Activated CD8-positive, alpha-beta memory T cell treated with anti-CD3 and anti-CD28 coated beads, Interleukin-2, amount 10 ng/mL, durations not matched to agents 7 days and 5 days (primary cell): ENCODE measurements at regions not wholly inside any gene's neighbourhood (a gene's known extent, or its start where the extent isn't known, plus 50 kb on each side); places are given as distances from the start of the nearest gene placed in this dataset.

Experiments used
- ATAC-seq: fragments of 150-1000 bp; cut with Tn5 transposase; one replicate; pipeline ENCODE4 v1.10.0; 2021; ENCODE audit warnings: moderate library complexity
- CTCF ChIA-PET: fragments of 350-600 bp; sonication (Branson Sonifier 250); formaldehyde crosslinking; loops from one replicate; lab custom pipeline; 2021; ENCODE audit warnings: antibody characterized with exemption; lab: Charles Lee
- DNase-seq: peaks from one replicate; pipeline ENCODE4 v3.0.0-alpha.2; 2020
- H3K27ac Mint-ChIP-seq: one replicate; pipeline ENCODE4 v1.8.0; 2021; ENCODE audit warnings: mild to moderate bottlenecking, mixed read lengths
- H3K27me3 Mint-ChIP-seq: one replicate; pipeline ENCODE4 v1.8.0; 2021; ENCODE audit warnings: mixed read lengths
- H3K36me3 Mint-ChIP-seq: one replicate; pipeline ENCODE4 v1.8.0; 2021; ENCODE audit warnings: mild to moderate bottlenecking, mixed read lengths
- H3K4me1 Mint-ChIP-seq: one replicate; pipeline ENCODE4 v1.8.0; 2021; ENCODE audit warnings: mixed read lengths
- H3K4me3 Mint-ChIP-seq: one replicate; pipeline ENCODE4 v1.8.0; 2021; ENCODE audit warnings: mild to moderate bottlenecking, moderate library complexity, mixed read lengths
- H3K9me3 Mint-ChIP-seq: one replicate; pipeline ENCODE4 v1.8.0; 2022; ENCODE audit warnings: low read depth, mixed read lengths

- ATAC-seq (no peak), DNase-seq (no peak)
- H3K4me1 Mint-ChIP-seq = no peaks in the 10 kb centered on the region
- H3K9me3 Mint-ChIP-seq = peaks cover 2% of the 10 kb centered on the region
- no peak overlapping the region for H3K27ac Mint-ChIP-seq
- no peak overlapping the region for H3K4me3 Mint-ChIP-seq
- CTCF ChIA-PET = no interaction called here
- peaks cover 2% of the 10 kb centered on the region for H3K27me3 Mint-ChIP-seq
- no peaks in the 10 kb centered on the region for H3K36me3 Mint-ChIP-seq
Observed at GRCh38 chr11:131299598-131300438, 70.6 kb upstream of the NTM start.

DNA sequence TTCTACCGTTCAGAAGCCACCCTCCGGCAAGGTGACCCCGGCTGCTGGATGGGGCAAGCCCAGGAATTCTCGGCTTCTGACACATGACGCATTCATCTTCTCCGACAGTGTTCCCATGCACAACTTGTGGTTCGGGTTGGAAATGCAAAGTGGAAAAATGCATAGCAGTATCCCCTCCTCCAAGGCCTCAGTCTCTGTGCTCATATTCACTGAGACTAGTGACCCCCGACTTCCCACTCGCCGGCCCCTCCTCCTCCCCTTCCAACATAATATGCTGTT lies 70.0 kb upstream of the NTM start:
- Mint-ChIP-seq H3K27ac (no peak overlapping the region), H3K9me3 (peaks cover 2% of the 10 kb centered on the region), H3K4me3 (no peak overlapping the region), H3K27me3 (peaks cover 2% of the 10 kb centered on the region), H3K4me1 (no peaks in the 10 kb centered on the region), H3K36me3 (no peaks in the 10 kb centered on the region)
- ATAC-seq (no peak), DNase-seq (no peak)
- CTCF ChIA-PET = no interaction called here

- Mint-ChIP-seq H3K4me3 (no peak overlapping the region), H3K27ac (no peak overlapping the region), H3K9me3 (peaks cover 2% of the 10 kb centered on the region), H3K27me3 (peaks cover 2% of the 10 kb centered on the region), H3K36me3 (no peaks in the 10 kb centered on the region), H3K4me1 (no peaks in the 10 kb centered on the region)
- CTCF ChIA-PET = no interaction called here
- no peak for DNase-seq
- no peak for ATAC-seq
Observed at GRCh38 chr11:131301306-131301705, 69.1 kb upstream of the NTM start.

DNA sequence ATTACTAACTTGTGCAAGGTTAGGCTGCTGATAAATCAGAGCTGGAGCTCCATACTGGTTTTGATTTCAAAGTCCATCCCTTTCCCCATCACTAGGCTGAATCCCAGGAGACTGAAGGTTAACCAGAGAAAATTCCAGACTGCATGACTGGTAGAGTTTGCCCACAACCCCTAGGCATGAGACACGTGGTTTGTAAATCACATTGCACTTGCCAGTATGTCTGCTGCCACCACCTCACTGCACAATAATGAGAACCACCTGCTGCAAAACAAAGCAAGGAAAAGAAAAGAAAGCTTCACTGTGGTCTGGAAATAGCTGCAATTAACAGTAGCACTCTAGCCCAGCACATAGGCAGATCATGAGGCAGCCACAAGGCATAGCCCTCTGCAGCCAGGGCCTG lies 67.6 kb upstream of the NTM start:
- Mint-ChIP-seq H3K4me3 (no peak overlapping the region), H3K9me3 (peaks cover 2% of the 10 kb centered on the region), H3K4me1 (no peaks in the 10 kb centered on the region), H3K27ac (no peak overlapping the region), H3K36me3 (no peaks in the 10 kb centered on the region), H3K27me3 (peaks cover 2% of the 10 kb centered on the region)
- CTCF ChIA-PET = no interaction called here
- no peak for DNase-seq
- ATAC-seq = no peak

GRCh38 chr11:131303611-131304119 lies 66.8 kb upstream of the NTM start:
- Mint-ChIP-seq H3K36me3 (no peaks in the 10 kb centered on the region), H3K9me3 (peaks cover 2% of the 10 kb centered on the region), H3K27ac (no peak overlapping the region), H3K27me3 (peaks cover 2% of the 10 kb centered on the region), H3K4me3 (no peak overlapping the region), H3K4me1 (no peaks in the 10 kb centered on the region)
- ATAC-seq (no peak), DNase-seq (no peak)
- CTCF ChIA-PET = no interaction called here

GRCh38 chr11:131305005-131305404 lies 65.4 kb upstream of the NTM start:
- H3K9me3 Mint-ChIP-seq = peaks cover 2% of the 10 kb centered on the region
- ATAC-seq (no peak), DNase-seq (no peak)
- H3K27me3 Mint-ChIP-seq = no peaks in the 10 kb centered on the region
- no peak overlapping the region for H3K4me3 Mint-ChIP-seq
- CTCF ChIA-PET = no interaction called here
- no peaks in the 10 kb centered on the region for H3K36me3 Mint-ChIP-seq
- no peaks in the 10 kb centered on the region for H3K4me1 Mint-ChIP-seq
- no peak overlapping the region for H3K27ac Mint-ChIP-seq

GRCh38 chr11:131307506-131307905 lies 62.9 kb upstream of the NTM start:
- DNase-seq (no peak), ATAC-seq (no peak)
- Mint-ChIP-seq H3K27me3 (no peaks in the 10 kb centered on the region), H3K36me3 (no peaks in the 10 kb centered on the region), H3K4me1 (no peaks in the 10 kb centered on the region), H3K4me3 (no peak overlapping the region), H3K27ac (no peak overlapping the region), H3K9me3 (no peaks in the 10 kb centered on the region)
- CTCF ChIA-PET = no interaction called here

- no peaks in the 10 kb centered on the region for H3K36me3 Mint-ChIP-seq
- no peaks in the 10 kb centered on the region for H3K9me3 Mint-ChIP-seq
- ATAC-seq = no peak
- CTCF ChIA-PET = interaction anchor here (0.6 kb wide), 1 partner anchor 1977 kb away, joined by 3 read pairs; no protein-coding TSS in a partner anchor
- no peaks in the 10 kb centered on the region for H3K27me3 Mint-ChIP-seq
- H3K4me3 Mint-ChIP-seq = no peak overlapping the region
- H3K27ac Mint-ChIP-seq = no peak overlapping the region
- H3K4me1 Mint-ChIP-seq = no peaks in the 10 kb centered on the region
- DNase-seq = no peak
Observed at GRCh38 chr11:131309776-131310175, 60.6 kb upstream of the NTM start.

DNA sequence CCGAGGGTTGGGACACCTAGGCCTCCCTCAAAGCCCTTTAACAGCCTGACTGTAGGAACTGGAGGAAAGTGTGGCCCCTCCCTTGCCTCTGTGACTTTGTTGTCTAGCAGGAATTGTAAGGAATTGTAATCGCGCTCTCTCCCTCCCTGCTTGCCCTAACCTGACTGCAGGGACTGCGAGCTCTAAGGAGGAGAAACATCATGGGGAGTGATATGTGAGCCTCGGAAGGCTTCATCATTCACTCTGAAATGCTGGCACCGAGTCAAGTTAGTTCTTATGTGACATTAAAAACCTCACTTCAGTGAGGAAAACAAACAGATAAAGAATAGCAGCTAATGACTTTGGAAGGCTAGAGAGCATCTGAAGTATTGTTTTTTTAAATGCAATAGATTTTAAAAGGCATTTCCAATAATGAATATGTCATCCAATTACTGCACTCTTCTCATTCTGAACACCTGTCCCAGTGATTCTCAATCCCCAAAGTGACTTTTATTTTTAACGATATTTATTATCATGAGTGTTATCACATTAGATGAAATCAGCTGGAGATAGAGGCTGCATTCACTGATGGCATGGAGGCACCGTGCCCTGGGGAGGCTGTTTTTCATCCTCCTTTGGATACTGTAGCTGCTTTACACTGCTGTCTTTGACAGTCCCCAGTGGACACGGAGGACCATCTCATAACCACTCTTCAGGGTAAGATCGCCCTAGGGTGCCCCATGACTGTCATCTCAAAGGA lies 58.5 kb upstream of the NTM start:
- CTCF ChIA-PET = interaction anchor here (1.4 kb wide), 1 partner anchor 241 kb away, joined by 3 read pairs; no protein-coding TSS in a partner anchor
- no peak overlapping the region for H3K4me3 Mint-ChIP-seq
- H3K4me1 Mint-ChIP-seq = no peaks in the 10 kb centered on the region
- H3K27me3 Mint-ChIP-seq = no peaks in the 10 kb centered on the region
- ATAC-seq (no peak), DNase-seq (no peak)
- peaks cover 2% of the 10 kb centered on the region for H3K9me3 Mint-ChIP-seq
- no peaks in the 10 kb centered on the region for H3K36me3 Mint-ChIP-seq
- H3K27ac Mint-ChIP-seq = no peak overlapping the region
